ENCODE measurements at regions not wholly inside any gene's neighbourhood (a gene's known extent, or its start where the extent isn't known, plus 50 kb on each side); places are given as distances from the start of the nearest gene placed in this dataset.

DNA sequence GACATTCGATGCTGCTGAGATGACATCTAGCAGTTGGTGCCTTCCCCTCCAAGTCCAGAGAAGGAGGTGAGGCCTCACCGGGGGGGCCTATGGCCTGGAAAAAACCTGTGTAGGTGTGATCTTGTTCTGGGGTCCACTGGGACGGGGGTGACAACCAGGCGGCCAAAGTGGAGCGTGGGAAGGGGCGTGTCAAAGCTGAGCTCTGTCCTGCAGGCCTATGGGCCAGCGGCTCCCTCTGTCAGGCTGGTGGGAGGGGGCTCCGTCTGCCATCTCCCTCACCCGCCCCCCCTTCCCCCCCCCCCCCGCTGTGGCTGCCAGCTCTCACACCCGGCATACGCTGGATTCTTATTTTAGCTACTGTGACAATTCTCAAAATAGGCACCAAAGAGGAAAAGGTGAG, 56.7 kb upstream of the UQCRFS1 start:
- H3K36me3 ChIP-seq (ENCODE audit: control insufficient read depth in 2 of 2, extremely low read depth in 1 of 2, insufficient read depth in 2 of 2, low read length in 2 of 2) = no peaks in the 10 kb centered on the region
- H3K9ac ChIP-seq (ENCODE audit: control insufficient read depth, extremely low read depth, insufficient read depth, low read length) = no peak overlapping the region
- no peak overlapping the region for H3K27ac ChIP-seq (ENCODE audit: control insufficient read depth, insufficient read depth, low read length)
- no peaks in the 10 kb centered on the region for H4K20me1 ChIP-seq (ENCODE audit: control insufficient read depth, extremely low read depth, insufficient read depth, low read length)
- FAIRE-seq (no peak), DNase-seq (ENCODE audit: low read depth, low spot score) (no peak)
- no peak overlapping the region for H3K4me2 ChIP-seq (ENCODE audit: control insufficient read depth, extremely low read depth, insufficient read depth, low read depth, low read length)
- no peak overlapping the region for H3K4me3 ChIP-seq (ENCODE audit: control insufficient read depth in 2 of 3, extremely low read depth in 1 of 3, insufficient read depth in 2 of 3, low read depth in 1 of 3, low read length in 3 of 3)
- peaks cover 3% of the 10 kb centered on the region for H3K9me3 ChIP-seq (ENCODE audit: control insufficient read depth, low read depth, low read length)
- H3K27me3 ChIP-seq (ENCODE audit: control insufficient read depth, extremely low read depth, insufficient read depth, low read length) = no peaks in the 10 kb centered on the region
- TF ChIP-seq, protein P1, sequence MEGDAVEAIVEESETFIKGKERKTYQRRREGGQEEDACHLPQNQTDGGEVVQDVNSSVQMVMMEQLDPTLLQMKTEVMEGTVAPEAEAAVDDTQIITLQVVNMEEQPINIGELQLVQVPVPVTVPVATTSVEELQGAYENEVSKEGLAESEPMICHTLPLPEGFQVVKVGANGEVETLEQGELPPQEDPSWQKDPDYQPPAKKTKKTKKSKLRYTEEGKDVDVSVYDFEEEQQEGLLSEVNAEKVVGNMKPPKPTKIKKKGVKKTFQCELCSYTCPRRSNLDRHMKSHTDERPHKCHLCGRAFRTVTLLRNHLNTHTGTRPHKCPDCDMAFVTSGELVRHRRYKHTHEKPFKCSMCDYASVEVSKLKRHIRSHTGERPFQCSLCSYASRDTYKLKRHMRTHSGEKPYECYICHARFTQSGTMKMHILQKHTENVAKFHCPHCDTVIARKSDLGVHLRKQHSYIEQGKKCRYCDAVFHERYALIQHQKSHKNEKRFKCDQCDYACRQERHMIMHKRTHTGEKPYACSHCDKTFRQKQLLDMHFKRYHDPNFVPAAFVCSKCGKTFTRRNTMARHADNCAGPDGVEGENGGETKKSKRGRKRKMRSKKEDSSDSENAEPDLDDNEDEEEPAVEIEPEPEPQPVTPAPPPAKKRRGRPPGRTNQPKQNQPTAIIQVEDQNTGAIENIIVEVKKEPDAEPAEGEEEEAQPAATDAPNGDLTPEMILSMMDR (optimal IDR thresholded peaks at IDR 0.05 in 1 of 3, IDR thresholded peaks at IDR 0.05 in 1 of 3, conservative IDR thresholded peaks at IDR 0.05 in 1 of 3; ENCODE audit: extremely low read depth in 1 of 3, insufficient read depth in 2 of 3, low read length in 3 of 3) = no peak
- TF ChIP-seq EZH2 (IDR thresholded peaks at IDR 0.05; ENCODE audit: low read length) = no peak
- dilution Hi-C loops (cut with MboI; ENCODE audit: extremely low pct_ligation_motif_present, low sequenced_read_pairs) = no loop called here
- H3K79me2 ChIP-seq (ENCODE audit: control insufficient read depth, insufficient read depth, low read length) = no peaks in the 10 kb centered on the region
- H2AFZ ChIP-seq (ENCODE audit: control insufficient read depth, low read length) = no peak overlapping the region
- H3K4me1 ChIP-seq (ENCODE audit: control insufficient read depth, extremely low read depth, insufficient read depth, low read length) = no peaks in the 10 kb centered on the region
- H3K9me1 ChIP-seq (ENCODE audit: control insufficient read depth, extremely low read depth, insufficient read depth, low read length) = no peaks in the 10 kb centered on the region

DNA sequence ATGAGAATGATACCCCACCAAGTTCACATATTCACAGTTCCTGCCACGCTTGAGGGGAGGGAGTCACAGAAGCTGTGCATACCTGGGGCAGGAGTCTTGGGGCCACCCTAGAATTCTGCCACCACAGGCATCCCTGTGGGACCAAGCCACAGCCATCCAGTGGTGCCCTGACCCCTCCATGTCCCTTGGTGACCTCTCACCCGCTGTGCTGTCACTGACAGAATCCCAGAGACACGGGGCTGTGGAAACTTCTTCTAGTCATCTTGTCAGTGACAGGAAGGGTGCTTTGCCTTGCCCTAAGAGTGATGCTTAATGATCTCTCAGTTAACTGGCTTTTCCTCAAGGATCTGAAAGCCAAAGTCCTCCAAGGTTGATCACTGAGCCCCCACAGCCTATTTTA, 58.4 kb upstream of the UQCRFS1 start:
- peaks cover 3% of the 10 kb centered on the region for H3K9me3 ChIP-seq (ENCODE audit: control insufficient read depth, low read depth, low read length)
- DNase-seq (ENCODE audit: low read depth, low spot score) (no peak), FAIRE-seq (no peak)
- no peaks in the 10 kb centered on the region for H3K27me3 ChIP-seq (ENCODE audit: control insufficient read depth, extremely low read depth, insufficient read depth, low read length)
- no peak overlapping the region for H2AFZ ChIP-seq (ENCODE audit: control insufficient read depth, low read length)
- no peak overlapping the region for H3K9ac ChIP-seq (ENCODE audit: control insufficient read depth, extremely low read depth, insufficient read depth, low read length)
- H3K9me1 ChIP-seq (ENCODE audit: control insufficient read depth, extremely low read depth, insufficient read depth, low read length) = no peaks in the 10 kb centered on the region
- H3K36me3 ChIP-seq (ENCODE audit: control insufficient read depth in 2 of 2, extremely low read depth in 1 of 2, insufficient read depth in 2 of 2, low read length in 2 of 2) = no peaks in the 10 kb centered on the region
- TF ChIP-seq EZH2 (IDR thresholded peaks at IDR 0.05; ENCODE audit: low read length) = no peak
- TF ChIP-seq, protein P1 (optimal IDR thresholded peaks at IDR 0.05 in 1 of 3, IDR thresholded peaks at IDR 0.05 in 1 of 3, conservative IDR thresholded peaks at IDR 0.05 in 1 of 3; ENCODE audit: extremely low read depth in 1 of 3, insufficient read depth in 2 of 3, low read length in 3 of 3) = no peak
- dilution Hi-C loops (cut with MboI; ENCODE audit: extremely low pct_ligation_motif_present, low sequenced_read_pairs) = no loop called here
- H3K79me2 ChIP-seq (ENCODE audit: control insufficient read depth, insufficient read depth, low read length) = no peaks in the 10 kb centered on the region
- H3K4me1 ChIP-seq (ENCODE audit: control insufficient read depth, extremely low read depth, insufficient read depth, low read length) = no peaks in the 10 kb centered on the region
- H3K4me3 ChIP-seq (ENCODE audit: control insufficient read depth in 2 of 3, extremely low read depth in 1 of 3, insufficient read depth in 2 of 3, low read depth in 1 of 3, low read length in 3 of 3) = no peak overlapping the region
- H3K27ac ChIP-seq (ENCODE audit: control insufficient read depth, insufficient read depth, low read length) = no peak overlapping the region
- no peak overlapping the region for H3K4me2 ChIP-seq (ENCODE audit: control insufficient read depth, extremely low read depth, insufficient read depth, low read depth, low read length)
- H4K20me1 ChIP-seq (ENCODE audit: control insufficient read depth, extremely low read depth, insufficient read depth, low read length) = no peaks in the 10 kb centered on the region

Measured in keratinocyte (primary cell).